ENCODE measurements at regions not wholly inside any gene's neighbourhood (a gene's known extent, or its start where the extent isn't known, plus 50 kb on each side); places are given as distances from the start of the nearest gene placed in this dataset.

DNA sequence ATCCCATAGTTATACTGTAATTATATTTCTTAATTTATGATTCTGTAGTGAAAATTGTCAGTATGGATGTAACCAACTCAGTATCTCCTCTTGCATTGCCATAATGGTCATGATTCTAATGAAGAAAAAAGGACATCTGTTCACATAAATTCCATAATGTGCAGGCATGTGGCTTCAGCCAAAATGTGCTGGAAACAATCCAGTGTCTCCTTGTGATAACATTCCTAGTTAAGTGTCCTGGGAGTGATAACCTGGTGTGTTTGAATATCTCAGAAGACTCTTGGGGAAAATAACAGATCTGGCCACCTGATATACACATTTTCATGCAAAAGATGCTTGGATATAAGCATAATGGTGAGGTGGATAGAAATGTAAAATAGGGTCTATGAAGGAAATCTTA, 2309.8 kb downstream of the PCDH7 start:
- RAD21 ChIA-PET (ENCODE audit: low non-redundant PET in 1 of 2, low total read pairs in 2 of 2, uncharacterized antibody in 2 of 2, unreplicated experiment in 2 of 2) = no interaction called here
- H3K9me3 ChIP-seq (ENCODE audit: control insufficient read depth in 1 of 2, insufficient read depth in 1 of 2, low read depth in 1 of 2, low read length in 2 of 2) = no peaks in the 10 kb centered on the region
- H3K4me3 ChIP-seq (replicated peaks in 1 of 2; ENCODE audit: low read depth in 1 of 2, low read length in 2 of 2) = no peak overlapping the region
- ATAC-seq = no peak
- H4K20me1 ChIP-seq (ENCODE audit: insufficient read depth) = no peaks in the 10 kb centered on the region
- TF ChIP-seq SP1 (IDR thresholded peaks at IDR 0.05; ENCODE audit: low read depth) = no peak
- no peak for TF ChIP-seq CEBPB (IDR thresholded peaks at IDR 0.05; ENCODE audit: low read depth)
- TF ChIP-seq, protein P1, sequence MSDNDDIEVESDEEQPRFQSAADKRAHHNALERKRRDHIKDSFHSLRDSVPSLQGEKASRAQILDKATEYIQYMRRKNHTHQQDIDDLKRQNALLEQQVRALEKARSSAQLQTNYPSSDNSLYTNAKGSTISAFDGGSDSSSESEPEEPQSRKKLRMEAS (IDR thresholded peaks at IDR 0.05) = no peak
- TF ChIP-seq EGR1 (IDR thresholded peaks at IDR 0.05; ENCODE audit: low read depth) = no peak
- no peak for TF ChIP-seq EZH2phosphoT487 (IDR thresholded peaks at IDR 0.05; ENCODE audit: borderline replicate concordance)
- no peak for TF ChIP-seq ZNF274 (IDR thresholded peaks at IDR 0.05; ENCODE audit: low read depth, low read length)
- TF ChIP-seq, protein P2, sequence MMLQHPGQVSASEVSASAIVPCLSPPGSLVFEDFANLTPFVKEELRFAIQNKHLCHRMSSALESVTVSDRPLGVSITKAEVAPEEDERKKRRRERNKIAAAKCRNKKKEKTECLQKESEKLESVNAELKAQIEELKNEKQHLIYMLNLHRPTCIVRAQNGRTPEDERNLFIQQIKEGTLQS (IDR thresholded peaks at IDR 0.05) = no peak
- TF ChIP-seq RAD21 (IDR thresholded peaks at IDR 0.05; ENCODE audit: low read depth) = no peak
- H3K4me2 ChIP-seq (ENCODE audit: low read length) = no peak overlapping the region
- H3K9me2 ChIP-seq (ENCODE audit: insufficient read depth) = no peaks in the 10 kb centered on the region
- POLR2A ChIA-PET = no interaction called here
- no peaks in the 10 kb centered on the region for H3K27me3 ChIP-seq (ENCODE audit: insufficient read depth, low read length)
- no peak for DNase-seq (ENCODE audit: low read depth, low spot score)
- no peaks in the 10 kb centered on the region for H3K79me2 ChIP-seq (ENCODE audit: insufficient read depth, low read length)
- no peaks in the 10 kb centered on the region for H3K4me1 ChIP-seq (ENCODE audit: control insufficient read depth in 1 of 2, insufficient read depth in 2 of 2, low read length in 2 of 2)
- no peak overlapping the region for H3K27ac ChIP-seq (ENCODE audit: low read depth, low read length)
- no peak overlapping the region for H3K9ac ChIP-seq (ENCODE audit: low read length)
- intact Hi-C loops (cut with micrococcal nuclease) = no loop called here
- H3K36me3 ChIP-seq (ENCODE audit: control insufficient read depth in 1 of 2, insufficient read depth in 2 of 2, low read length in 2 of 2) = no peaks in the 10 kb centered on the region
- CTCF ChIA-PET = no interaction called here
- no peak overlapping the region for H2AFZ ChIP-seq (ENCODE audit: low read depth, low read length, poor library complexity, severe bottlenecking)
- no TSS peak for BruUV-seq (replicated peaks)

DNA sequence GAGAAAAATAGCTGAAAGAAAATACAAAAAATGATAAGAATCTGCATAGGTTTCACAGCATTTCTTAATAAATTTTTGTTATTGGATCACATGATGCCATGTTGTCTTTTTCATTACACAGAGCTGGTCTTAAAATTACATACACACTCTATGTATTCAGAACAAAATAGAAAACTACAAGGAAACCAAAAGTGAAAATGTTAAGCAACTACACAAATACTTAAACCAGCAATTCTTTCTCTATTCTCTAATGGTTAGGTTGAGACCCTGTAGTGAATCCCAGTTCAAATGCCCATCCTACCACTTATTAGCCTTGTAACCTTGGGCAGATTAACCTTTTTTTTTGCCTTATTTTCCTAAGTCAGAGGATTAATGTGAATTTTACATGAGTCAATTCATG, 2311.2 kb downstream of the PCDH7 start:
- no peak overlapping the region for H3K27ac ChIP-seq (ENCODE audit: low read depth, low read length)
- no peak overlapping the region for H3K9ac ChIP-seq (ENCODE audit: low read length)
- BruUV-seq (replicated peaks) = no TSS peak
- H3K9me2 ChIP-seq (ENCODE audit: insufficient read depth) = no peaks in the 10 kb centered on the region
- ChIA-PET CTCF (no interaction called here), RAD21 (ENCODE audit: low non-redundant PET in 1 of 2, low total read pairs in 2 of 2, uncharacterized antibody in 2 of 2, unreplicated experiment in 2 of 2) (no interaction called here), POLR2A (no interaction called here)
- H3K4me1 ChIP-seq (ENCODE audit: control insufficient read depth in 1 of 2, insufficient read depth in 2 of 2, low read length in 2 of 2) = no peaks in the 10 kb centered on the region
- H2AFZ ChIP-seq (ENCODE audit: low read depth, low read length, poor library complexity, severe bottlenecking) = no peak overlapping the region
- no peak overlapping the region for H3K4me2 ChIP-seq (ENCODE audit: low read length)
- no peaks in the 10 kb centered on the region for H4K20me1 ChIP-seq (ENCODE audit: insufficient read depth)
- no peaks in the 10 kb centered on the region for H3K27me3 ChIP-seq (ENCODE audit: insufficient read depth, low read length)
- H3K79me2 ChIP-seq (ENCODE audit: insufficient read depth, low read length) = no peaks in the 10 kb centered on the region
- no peak for DNase-seq (ENCODE audit: low read depth, low spot score)
- no peaks in the 10 kb centered on the region for H3K9me3 ChIP-seq (ENCODE audit: control insufficient read depth in 1 of 2, insufficient read depth in 1 of 2, low read depth in 1 of 2, low read length in 2 of 2)
- ATAC-seq = no peak
- no peaks in the 10 kb centered on the region for H3K36me3 ChIP-seq (ENCODE audit: control insufficient read depth in 1 of 2, insufficient read depth in 2 of 2, low read length in 2 of 2)
- no peak overlapping the region for H3K4me3 ChIP-seq (replicated peaks in 1 of 2; ENCODE audit: low read depth in 1 of 2, low read length in 2 of 2)
- intact Hi-C loops (cut with micrococcal nuclease) = no loop called here
- TF ChIP-seq, protein P1 (IDR thresholded peaks at IDR 0.05) = no peak
- TF ChIP-seq, protein P3, sequence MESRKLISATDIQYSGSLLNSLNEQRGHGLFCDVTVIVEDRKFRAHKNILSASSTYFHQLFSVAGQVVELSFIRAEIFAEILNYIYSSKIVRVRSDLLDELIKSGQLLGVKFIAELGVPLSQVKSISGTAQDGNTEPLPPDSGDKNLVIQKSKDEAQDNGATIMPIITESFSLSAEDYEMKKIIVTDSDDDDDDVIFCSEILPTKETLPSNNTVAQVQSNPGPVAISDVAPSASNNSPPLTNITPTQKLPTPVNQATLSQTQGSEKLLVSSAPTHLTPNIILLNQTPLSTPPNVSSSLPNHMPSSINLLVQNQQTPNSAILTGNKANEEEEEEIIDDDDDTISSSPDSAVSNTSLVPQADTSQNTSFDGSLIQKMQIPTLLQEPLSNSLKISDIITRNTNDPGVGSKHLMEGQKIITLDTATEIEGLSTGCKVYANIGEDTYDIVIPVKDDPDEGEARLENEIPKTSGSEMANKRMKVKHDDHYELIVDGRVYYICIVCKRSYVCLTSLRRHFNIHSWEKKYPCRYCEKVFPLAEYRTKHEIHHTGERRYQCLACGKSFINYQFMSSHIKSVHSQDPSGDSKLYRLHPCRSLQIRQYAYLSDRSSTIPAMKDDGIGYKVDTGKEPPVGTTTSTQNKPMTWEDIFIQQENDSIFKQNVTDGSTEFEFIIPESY (IDR thresholded peaks at IDR 0.05; ENCODE audit: extremely low read depth, insufficient replicate concordance, low read length) = no peak
- no peak for TF ChIP-seq SIN3A (IDR thresholded peaks at IDR 0.05; ENCODE audit: low read depth)
- TF ChIP-seq JUND (IDR thresholded peaks at IDR 0.05) = no peak
- no peak for TF ChIP-seq YY1 (IDR thresholded peaks at IDR 0.05; ENCODE audit: extremely low read depth, insufficient replicate concordance, low read depth, low read length)
- no peak for TF ChIP-seq CBX3 (IDR thresholded peaks at IDR 0.05; ENCODE audit: low read depth)
- no peak for TF ChIP-seq CTCF (IDR thresholded peaks at IDR 0.05 in 2 of 3, conservative IDR thresholded peaks at IDR 0.05 in 1 of 3; ENCODE audit: borderline replicate concordance in 1 of 3, insufficient read depth in 1 of 3, low read depth in 2 of 3, low read length in 2 of 3)

Measured in HCT116 (cell line).